Activated T-helper 1 cell treated with anti-CD3 and anti-CD28 coated beads, Interleukin-12 subunit alpha, Interleukin-12 subunit beta, Interleukin-2, Interleukin-4 antibody, amounts not matched to agents 30 ng/mL and 10 ng/mL and 1 ng/mL, durations not matched to agents 14 hours and 24 hours and 36 hours (primary cell): ENCODE measurements at regions not wholly inside any gene's neighbourhood (a gene's known extent, or its start where the extent isn't known, plus 50 kb on each side); places are given as distances from the start of the nearest gene placed in this dataset.

Source experiments
- DNase-seq: peaks from one replicate; pipeline ENCODE4 v3.0.0; 2021; ENCODE audit warnings: low spot score
- H3K27ac Mint-ChIP-seq: one replicate; pipeline ENCODE4 v1.8.0; 2021; ENCODE audit warnings: mild to moderate bottlenecking, mixed read lengths
- H3K27me3 Mint-ChIP-seq: one replicate; pipeline ENCODE4 v1.8.0; 2022; ENCODE audit warnings: mild to moderate bottlenecking, moderate library complexity, mixed read lengths; ENCODE audit not compliant: insufficient read depth
- H3K36me3 Mint-ChIP-seq: one replicate; pipeline ENCODE4 v1.8.0; 2021; ENCODE audit warnings: low read depth, mixed read lengths
- H3K4me1 Mint-ChIP-seq: one replicate; pipeline ENCODE4 v1.8.0; 2021; ENCODE audit warnings: low read depth, mixed read lengths
- H3K4me3 Mint-ChIP-seq: one replicate; pipeline ENCODE4 v1.8.0; 2021; ENCODE audit warnings: mild to moderate bottlenecking, moderate library complexity, mixed read lengths
- H3K9me3 Mint-ChIP-seq: one replicate; pipeline ENCODE4 v1.8.0; 2021; ENCODE audit warnings: mixed read lengths
- intact Hi-C: fragments of 100-400 bp; cut with micrococcal nuclease; formaldehyde crosslinking; loops from one replicate; pipeline ENCODE4 v1.15.1; 2024

DNA sequence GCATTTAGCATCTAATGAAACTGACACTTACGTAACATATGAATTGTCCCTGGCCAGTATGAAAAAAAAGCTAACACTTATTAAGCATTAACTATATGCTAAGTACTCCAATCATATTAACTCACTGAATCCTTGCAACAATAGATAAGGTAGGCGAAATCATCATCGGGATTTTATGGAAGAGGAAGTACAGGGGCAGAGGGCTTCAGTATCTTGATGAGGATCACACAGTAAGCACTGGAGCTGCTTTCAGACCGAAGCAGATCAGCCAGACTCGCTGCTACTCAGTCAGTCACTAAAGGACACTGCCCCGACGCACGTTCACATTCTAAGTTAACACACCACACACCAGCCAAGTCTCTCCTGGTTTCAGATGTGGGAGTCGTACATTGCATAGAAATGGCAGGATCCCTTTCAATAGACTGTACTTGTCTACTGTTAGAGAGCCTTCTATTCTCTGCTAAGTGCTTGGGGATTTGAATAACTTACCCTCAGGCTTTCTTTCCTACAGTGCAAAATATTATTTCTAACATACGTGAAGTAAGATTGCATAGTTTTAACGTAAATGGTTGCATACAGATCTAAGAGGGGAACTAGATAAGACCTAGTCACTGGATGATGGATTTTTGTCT, 540.2 kb upstream of the TENM3 start:
- H3K4me3 Mint-ChIP-seq = no peak overlapping the region
- intact Hi-C loops = no loop called here
- no peak overlapping the region for H3K27ac Mint-ChIP-seq
- H3K9me3 Mint-ChIP-seq = no peaks in the 10 kb centered on the region
- no peak for DNase-seq
- no peaks in the 10 kb centered on the region for H3K36me3 Mint-ChIP-seq
- H3K27me3 Mint-ChIP-seq = no peaks in the 10 kb centered on the region
- H3K4me1 Mint-ChIP-seq = no peaks in the 10 kb centered on the region

DNA sequence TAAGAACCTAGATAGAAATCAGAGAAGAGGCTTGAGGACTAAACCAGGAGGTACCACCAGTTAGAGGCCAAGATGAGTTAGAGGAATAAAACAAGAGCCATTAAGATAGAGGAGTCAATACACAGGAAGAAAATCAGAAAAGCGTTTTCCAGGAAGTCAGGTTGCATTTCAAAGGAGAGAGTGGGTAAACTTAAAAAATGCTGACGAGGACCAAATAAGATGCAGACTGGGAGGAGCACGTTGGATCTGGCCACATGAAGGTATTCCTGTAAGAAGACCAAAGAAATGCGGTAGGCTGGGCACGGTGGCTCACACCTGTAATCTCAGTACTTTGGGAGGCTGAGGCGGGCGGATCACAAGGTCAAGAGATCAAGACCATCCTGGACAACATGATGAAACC, 533.1 kb upstream of the TENM3 start:
- H3K27me3 Mint-ChIP-seq = no peaks in the 10 kb centered on the region
- peaks cover 12% of the 10 kb centered on the region for H3K9me3 Mint-ChIP-seq
- no peaks in the 10 kb centered on the region for H3K4me1 Mint-ChIP-seq
- no peak for DNase-seq
- intact Hi-C loops = no loop called here
- no peak overlapping the region for H3K27ac Mint-ChIP-seq
- no peak overlapping the region for H3K4me3 Mint-ChIP-seq
- no peaks in the 10 kb centered on the region for H3K36me3 Mint-ChIP-seq

DNA sequence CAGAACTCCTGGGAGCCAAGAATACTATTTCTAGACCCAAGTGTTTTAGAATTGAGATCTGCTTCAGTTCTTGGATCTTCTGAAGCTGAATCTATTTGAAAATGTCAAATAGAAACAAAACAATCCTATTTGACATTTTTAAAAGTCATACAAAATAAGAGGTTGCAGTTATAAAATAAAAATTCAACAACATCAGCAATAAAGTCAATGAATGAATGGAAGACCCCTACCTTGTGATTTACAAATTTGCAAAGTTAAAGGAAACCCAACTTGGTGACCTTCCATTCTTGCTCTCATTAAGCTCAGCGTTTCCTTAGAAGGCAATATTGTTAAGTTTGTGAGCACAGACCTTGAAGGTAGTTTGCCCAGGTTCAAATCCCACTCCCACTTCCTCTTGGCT, 531.8 kb upstream of the TENM3 start:
- intact Hi-C loops = no loop called here
- Mint-ChIP-seq H3K27me3 (no peaks in the 10 kb centered on the region), H3K4me1 (no peaks in the 10 kb centered on the region), H3K27ac (no peak overlapping the region), H3K4me3 (no peak overlapping the region), H3K9me3 (peaks cover 12% of the 10 kb centered on the region), H3K36me3 (no peaks in the 10 kb centered on the region)
- no peak for DNase-seq

DNA sequence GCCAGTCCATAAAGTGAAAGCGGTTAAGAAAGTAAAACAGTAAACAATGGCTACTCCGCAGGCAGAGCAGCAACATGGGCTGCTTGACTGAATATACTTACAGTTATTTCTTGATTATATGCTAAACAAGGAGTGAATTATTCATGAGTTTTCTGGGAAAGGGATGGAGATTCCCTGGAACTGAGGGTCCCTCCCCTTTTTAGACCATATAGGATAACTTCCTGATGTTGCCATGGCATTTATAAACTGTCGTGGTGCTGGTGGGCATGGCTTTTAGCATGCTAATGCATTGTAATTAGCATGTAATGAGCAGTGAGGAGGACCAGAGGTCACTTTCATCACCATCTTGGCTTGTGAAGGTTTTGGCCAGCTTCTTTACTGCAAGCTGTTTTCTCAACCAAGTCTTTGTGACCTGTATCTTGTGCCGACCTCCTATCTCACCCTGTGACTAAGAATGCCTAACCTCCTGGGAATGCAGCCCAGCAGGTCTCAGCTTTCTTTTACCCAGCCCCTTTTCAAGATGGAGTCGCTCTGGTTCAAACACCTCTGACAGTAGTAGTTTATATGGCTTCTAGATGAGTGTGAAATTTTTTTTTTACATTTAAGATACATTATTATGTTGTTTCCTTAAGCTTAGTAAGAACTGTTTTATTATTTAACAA, 514.8 kb upstream of the TENM3 start:
- no peaks in the 10 kb centered on the region for H3K36me3 Mint-ChIP-seq
- intact Hi-C loops = no loop called here
- peaks cover 3% of the 10 kb centered on the region for H3K9me3 Mint-ChIP-seq
- H3K4me1 Mint-ChIP-seq = no peaks in the 10 kb centered on the region
- H3K27ac Mint-ChIP-seq = no peak overlapping the region
- no peaks in the 10 kb centered on the region for H3K27me3 Mint-ChIP-seq
- no peak overlapping the region for H3K4me3 Mint-ChIP-seq
- no peak for DNase-seq

DNA sequence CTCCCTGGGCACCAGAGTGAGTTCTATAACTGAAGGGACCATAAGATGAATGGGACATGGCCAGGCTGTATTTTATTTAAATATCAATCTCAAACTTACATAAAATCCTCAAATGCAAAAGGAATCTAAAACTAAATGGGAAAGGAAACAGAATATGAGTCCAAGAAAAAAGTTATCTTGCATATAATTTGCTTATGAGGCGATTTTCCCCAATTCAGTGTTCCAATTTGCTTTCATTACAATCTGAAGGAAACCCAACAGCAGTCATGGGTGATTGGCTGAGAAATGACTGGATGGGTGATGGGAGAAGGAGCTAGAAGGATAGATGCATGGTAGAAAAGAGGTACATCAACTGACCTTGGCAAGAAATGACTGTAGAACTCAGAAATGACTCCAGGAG, 511.3 kb upstream of the TENM3 start:
- no peaks in the 10 kb centered on the region for H3K36me3 Mint-ChIP-seq
- no peaks in the 10 kb centered on the region for H3K27me3 Mint-ChIP-seq
- DNase-seq = no peak
- intact Hi-C loops = no loop called here
- no peak overlapping the region for H3K4me3 Mint-ChIP-seq
- H3K4me1 Mint-ChIP-seq = no peaks in the 10 kb centered on the region
- no peak overlapping the region for H3K27ac Mint-ChIP-seq
- H3K9me3 Mint-ChIP-seq = peaks cover 4% of the 10 kb centered on the region

DNA sequence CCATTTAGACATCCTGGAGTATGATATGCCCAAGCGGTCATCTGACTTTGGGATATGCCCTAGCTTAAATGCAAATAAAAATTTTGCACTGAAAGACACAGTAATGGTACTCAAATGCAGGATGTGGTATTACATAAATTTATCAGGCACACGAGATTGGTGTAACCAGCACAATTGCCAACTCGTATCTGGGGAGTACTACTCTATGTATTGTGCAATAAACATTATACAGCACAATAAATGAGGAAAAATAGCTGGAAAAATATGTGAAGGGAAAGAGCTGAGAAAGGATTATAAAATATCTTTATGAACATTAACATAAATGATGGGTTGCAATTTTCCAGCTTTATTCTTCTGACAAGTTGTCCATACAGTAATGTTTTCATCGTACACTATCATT, 505.5 kb upstream of the TENM3 start:
- Mint-ChIP-seq H3K4me1 (no peaks in the 10 kb centered on the region), H3K9me3 (peaks cover 13% of the 10 kb centered on the region), H3K27ac (no peak overlapping the region), H3K4me3 (no peak overlapping the region), H3K36me3 (no peaks in the 10 kb centered on the region), H3K27me3 (no peaks in the 10 kb centered on the region)
- intact Hi-C loops = no loop called here
- DNase-seq = no peak

DNA sequence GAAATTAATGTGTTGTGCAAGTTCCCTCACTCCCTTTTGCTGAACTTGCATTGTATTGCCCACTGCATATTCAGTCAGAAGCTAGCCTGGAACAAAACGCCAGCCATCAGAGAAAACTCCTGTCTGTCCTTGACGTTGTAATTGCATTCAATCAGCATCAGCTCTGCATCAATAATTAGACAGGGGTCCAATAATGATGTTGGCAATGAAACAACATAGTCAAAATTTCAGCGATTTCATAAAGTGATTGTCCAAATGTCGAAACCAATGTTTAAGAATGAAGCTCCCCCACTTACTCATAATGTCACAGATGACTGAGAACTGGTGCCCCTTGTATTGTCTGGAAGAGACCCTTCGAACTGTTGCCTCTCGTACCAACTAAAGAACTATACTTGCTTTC, 504.2 kb upstream of the TENM3 start:
- Mint-ChIP-seq H3K27me3 (no peaks in the 10 kb centered on the region), H3K36me3 (no peaks in the 10 kb centered on the region), H3K9me3 (peaks cover 13% of the 10 kb centered on the region), H3K27ac (no peak overlapping the region), H3K4me1 (no peaks in the 10 kb centered on the region), H3K4me3 (no peak overlapping the region)
- no peak for DNase-seq
- intact Hi-C loops = no loop called here

DNA sequence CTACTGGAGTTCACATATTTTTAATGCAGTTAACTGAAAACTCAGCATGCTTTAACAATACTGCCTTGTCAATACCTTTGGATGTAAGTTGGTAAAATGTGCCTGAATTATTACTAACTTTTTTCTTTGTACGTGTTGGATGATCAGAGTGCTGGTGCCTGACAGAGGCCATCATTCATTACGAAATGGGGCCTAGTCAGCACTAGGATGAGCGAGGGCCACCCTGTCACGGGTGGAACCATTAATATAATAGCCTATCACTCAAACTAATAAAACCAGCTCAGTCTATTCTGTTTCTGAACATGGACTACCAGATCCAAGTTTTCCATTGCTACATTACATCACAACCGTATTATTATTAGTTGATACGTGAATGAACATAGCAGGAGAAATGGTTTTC, 501.7 kb upstream of the TENM3 start:
- H3K9me3 Mint-ChIP-seq = peaks cover 13% of the 10 kb centered on the region
- H3K36me3 Mint-ChIP-seq = no peaks in the 10 kb centered on the region
- H3K4me1 Mint-ChIP-seq = no peaks in the 10 kb centered on the region
- H3K4me3 Mint-ChIP-seq = no peak overlapping the region
- intact Hi-C loops = no loop called here
- H3K27me3 Mint-ChIP-seq = no peaks in the 10 kb centered on the region
- H3K27ac Mint-ChIP-seq = no peak overlapping the region
- DNase-seq = no peak

DNA sequence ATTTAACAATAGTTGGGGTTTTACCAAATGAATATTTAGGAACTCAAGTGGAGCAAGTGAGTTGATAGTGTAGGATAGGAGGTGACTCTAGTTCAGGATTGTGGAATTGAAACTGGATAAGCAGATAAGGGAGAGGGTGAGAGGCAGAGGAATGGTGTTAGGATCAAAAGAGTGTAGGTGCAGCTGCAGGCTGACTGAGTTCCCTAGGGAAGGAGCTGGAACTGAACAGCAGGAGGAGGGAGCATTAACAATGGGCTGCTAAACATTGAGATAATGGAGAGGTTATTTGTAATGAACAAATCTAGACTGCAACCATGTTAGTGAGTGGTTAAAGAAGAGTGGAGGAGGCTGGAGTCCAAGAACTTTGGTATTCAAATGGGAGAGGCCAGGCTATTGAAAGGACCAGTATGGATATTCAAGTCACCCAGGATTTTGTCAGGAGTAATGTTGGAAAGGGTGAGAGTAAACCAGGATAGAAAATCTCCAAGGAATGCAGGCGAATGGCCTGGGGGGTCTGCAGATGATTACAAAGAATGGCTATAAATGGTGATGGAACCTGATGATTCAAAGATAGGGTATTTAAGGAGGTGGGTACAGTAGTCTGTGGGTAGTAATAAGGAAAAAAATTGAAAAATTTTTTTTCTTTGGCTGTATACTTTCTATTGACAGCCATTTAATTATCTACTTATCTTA, 497.1 kb upstream of the TENM3 start:
- H3K4me3 Mint-ChIP-seq = no peak overlapping the region
- H3K9me3 Mint-ChIP-seq = peaks cover 4% of the 10 kb centered on the region
- no peaks in the 10 kb centered on the region for H3K27me3 Mint-ChIP-seq
- H3K27ac Mint-ChIP-seq = no peak overlapping the region
- H3K36me3 Mint-ChIP-seq = no peaks in the 10 kb centered on the region
- intact Hi-C loops = no loop called here
- no peaks in the 10 kb centered on the region for H3K4me1 Mint-ChIP-seq
- no peak for DNase-seq

DNA sequence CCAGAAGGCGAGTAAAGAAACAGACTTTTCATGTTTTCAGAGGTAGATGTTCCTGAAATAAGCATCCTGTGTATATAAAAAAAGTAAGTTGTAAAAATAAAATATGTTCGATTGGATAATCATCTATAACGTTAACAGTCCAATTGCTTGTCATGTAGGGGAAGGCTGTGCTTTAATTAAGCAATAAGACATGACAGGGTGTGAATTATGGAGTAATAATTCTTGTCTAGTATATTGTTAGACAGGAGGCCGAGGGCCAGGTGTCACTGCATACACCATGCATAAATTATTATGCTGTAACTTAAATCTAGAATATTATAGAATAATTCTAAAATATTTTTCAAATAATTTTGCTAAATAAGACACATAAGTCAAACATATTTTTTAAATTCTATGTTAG, 494.6 kb upstream of the TENM3 start:
- Mint-ChIP-seq H3K27ac (no peak overlapping the region), H3K4me1 (no peaks in the 10 kb centered on the region), H3K36me3 (no peaks in the 10 kb centered on the region), H3K27me3 (no peaks in the 10 kb centered on the region), H3K9me3 (no peaks in the 10 kb centered on the region), H3K4me3 (no peak overlapping the region)
- intact Hi-C loops = no loop called here
- DNase-seq = no peak

DNA sequence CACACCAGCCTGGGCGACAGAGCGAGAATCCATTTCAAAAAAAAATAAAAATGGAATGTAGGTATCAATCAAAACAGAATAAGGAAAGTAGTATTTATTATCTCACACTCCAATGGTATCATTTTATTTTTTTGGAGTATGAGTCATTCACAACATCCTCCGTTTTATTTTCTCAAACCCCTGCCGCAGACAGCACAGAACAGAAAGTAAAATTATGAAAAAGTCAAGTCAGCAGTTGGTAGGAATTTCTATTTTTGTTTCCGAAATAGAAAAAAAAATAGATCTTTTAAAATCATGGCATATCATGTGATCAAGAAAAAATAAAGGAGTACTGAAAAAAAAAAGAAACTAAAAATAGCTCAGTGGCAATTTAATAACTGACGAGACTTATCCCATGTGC, 490.7 kb upstream of the TENM3 start:
- H3K4me3 Mint-ChIP-seq = no peak overlapping the region
- no peaks in the 10 kb centered on the region for H3K4me1 Mint-ChIP-seq
- no peak for DNase-seq
- no peaks in the 10 kb centered on the region for H3K36me3 Mint-ChIP-seq
- no peak overlapping the region for H3K27ac Mint-ChIP-seq
- H3K9me3 Mint-ChIP-seq = no peaks in the 10 kb centered on the region
- H3K27me3 Mint-ChIP-seq = no peaks in the 10 kb centered on the region
- intact Hi-C loops = no loop called here

DNA sequence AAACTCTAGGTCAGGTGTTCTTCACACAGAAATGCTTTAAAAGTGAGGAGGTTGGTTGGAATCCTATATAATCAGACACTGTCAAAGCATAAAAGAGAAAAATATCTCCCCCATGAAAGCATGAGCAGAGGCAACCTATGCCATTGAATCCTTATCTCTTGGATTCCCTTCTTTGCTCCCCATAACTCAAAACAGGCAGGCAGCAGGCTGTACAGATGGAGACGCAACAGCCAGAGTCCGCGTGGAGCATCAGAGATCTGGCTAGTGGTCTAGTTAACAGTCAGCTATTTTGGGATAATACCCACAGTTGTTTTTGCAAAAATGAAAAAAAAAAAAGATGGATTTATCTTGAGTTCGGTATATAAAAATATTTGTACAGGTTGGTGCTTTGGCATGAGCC, 490.0 kb upstream of the TENM3 start:
- no peak for DNase-seq
- intact Hi-C loops = no loop called here
- no peaks in the 10 kb centered on the region for H3K9me3 Mint-ChIP-seq
- H3K27me3 Mint-ChIP-seq = no peaks in the 10 kb centered on the region
- H3K36me3 Mint-ChIP-seq = no peaks in the 10 kb centered on the region
- no peak overlapping the region for H3K4me3 Mint-ChIP-seq
- no peak overlapping the region for H3K27ac Mint-ChIP-seq
- no peaks in the 10 kb centered on the region for H3K4me1 Mint-ChIP-seq

DNA sequence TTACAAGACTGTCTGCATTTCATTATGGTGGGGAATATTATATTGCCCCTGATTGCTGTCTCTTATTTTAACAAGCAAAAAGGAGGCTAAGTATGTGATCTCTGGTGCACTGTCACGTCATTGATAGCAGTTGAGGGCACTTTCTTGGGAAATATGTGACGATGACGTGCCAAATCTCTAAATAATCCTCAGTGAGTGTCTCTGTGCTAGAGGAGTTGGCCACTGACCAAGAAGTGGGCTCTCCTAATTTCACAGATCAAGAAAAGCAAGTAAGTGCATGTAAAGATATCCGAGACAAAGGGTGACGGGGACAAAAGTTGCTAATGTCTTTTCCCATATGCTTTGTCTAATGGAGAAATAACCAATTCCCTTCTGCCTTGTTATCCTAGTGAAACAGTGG, 487.4 kb upstream of the TENM3 start:
- Mint-ChIP-seq H3K4me3 (no peak overlapping the region), H3K36me3 (no peaks in the 10 kb centered on the region), H3K9me3 (no peaks in the 10 kb centered on the region), H3K4me1 (no peaks in the 10 kb centered on the region), H3K27ac (no peak overlapping the region), H3K27me3 (no peaks in the 10 kb centered on the region)
- no peak for DNase-seq
- intact Hi-C loops = no loop called here
